G401.6 (cell line): ENCODE measurements at regions not wholly inside any gene's neighbourhood (a gene's known extent, or its start where the extent isn't known, plus 50 kb on each side); places are given as distances from the start of the nearest gene placed in this dataset.

Experiments used
- FAIRE-seq: peaks from 2 replicates; lab custom pipeline; 2012; peaks lifted over from hg19 to GRCh38; lab: Jason Lieb, UNC

- FAIRE-seq = no peak
These were observed 202.1 kb upstream of the TNP1 start for GRCh38 chr2:217061916-217062505.

- FAIRE-seq = no peak
These were observed 201.2 kb upstream of the TNP1 start for GRCh38 chr2:217060951-217061547.

DNA sequence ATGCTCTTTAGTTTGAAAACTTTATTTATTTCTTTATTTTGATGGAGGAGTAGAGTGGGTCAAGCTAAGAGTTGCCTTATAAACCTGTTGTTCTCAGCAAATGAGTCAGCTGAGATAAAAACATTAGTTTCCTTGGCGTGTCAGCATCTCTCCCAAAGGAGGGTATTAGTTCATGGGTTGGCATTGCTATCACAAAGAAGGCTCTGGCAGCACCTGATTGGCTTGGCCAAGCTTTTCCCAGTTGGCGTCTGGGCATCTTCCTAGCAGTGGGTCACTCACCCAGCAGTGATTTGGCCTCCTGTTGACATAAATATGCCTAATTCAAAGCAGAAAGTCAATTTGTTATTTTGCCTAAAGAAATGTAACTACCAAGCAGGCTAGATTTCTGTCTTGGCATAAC, 200.7 kb upstream of the TNP1 start:
- no peak for FAIRE-seq

DNA sequence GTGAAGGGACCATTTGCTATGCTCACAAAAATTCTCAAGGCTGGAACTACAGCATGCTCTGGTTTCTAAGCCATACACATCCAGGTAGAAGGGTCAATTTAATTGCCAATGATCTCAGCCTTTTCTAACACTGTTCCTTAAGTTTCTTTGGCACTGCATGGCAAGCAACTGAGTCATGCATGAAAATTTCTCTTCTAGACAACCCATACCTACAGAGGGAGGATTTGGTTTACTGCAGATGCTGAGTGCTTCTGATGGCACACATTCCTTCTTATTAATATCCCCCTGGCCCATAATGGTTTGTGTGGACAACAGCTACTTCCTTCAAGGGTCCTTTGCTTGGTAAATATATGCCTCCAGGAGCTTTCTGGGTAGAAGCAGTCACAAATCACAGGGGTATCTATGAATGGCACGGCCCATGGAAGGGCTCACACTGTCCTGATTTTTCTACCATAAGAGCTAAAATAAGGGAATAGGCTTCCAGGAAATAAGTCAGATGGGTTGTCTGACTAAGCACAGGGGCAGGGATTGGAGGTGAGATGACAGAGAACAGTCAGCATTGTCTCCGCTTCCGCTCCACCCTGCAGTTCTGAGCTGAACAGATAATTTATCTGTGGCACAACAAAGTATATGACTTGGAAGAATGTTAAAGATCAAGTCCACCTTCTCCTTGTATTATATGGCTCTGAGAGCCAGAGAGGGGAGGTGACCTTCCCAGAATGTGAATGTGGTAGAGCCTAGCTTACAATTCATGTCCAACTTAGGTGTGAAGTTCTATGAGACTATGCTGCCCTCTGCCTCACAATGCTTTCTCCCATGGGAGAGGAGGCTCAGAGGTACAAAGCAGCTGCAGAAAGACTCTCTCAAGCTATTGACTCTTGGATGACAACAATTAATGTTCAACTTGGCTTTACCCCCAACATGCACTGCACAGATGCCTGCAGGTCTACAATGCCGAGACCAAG, 199.2 kb upstream of the TNP1 start:
- no peak for FAIRE-seq

GRCh38 chr2:217057773-217058172, 197.9 kb upstream of the TNP1 start:
- no peak for FAIRE-seq

DNA sequence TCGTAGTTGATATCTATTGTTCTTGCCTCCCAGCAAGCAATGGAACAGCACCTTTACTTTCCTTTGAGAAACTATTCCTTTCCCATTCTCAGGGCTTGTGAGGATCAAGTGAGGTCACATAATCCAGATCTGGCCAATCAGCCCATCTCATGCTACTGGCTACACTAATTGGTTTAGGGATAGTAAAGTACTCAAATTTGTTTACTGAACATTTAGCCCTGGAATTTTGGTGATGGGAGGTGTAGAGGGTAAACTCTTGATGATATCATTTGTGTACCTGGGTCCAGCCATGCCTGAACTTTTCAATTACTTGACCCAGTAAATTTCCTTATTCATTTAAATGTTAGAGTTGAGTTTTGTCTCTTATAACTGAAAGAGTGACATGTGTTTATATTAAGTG, 195.8 kb upstream of the TNP1 start:
- FAIRE-seq = no peak

DNA sequence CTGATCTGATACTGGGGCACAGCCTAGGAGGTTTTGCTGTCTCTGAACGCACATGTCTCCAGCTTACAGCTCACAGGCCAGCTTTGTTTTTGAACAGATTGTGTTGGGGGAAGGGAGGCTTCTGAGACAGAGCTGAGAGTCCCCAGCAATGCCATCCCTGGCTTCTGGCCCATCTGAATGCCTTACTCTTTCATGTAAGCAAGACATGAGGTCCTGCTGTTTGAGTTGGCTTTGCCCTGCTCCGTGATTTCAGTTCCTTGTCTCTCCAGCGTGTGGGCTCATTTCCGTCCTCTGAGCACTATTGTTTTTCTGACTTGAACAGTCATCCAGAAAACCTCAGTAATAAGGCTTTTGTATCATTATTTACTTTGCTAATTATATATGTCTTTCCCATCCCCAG, 194.9 kb upstream of the TNP1 start:
- no peak for FAIRE-seq

GRCh38 chr2:217052856-217053577, 193.2 kb upstream of the TNP1 start:
- no peak for FAIRE-seq

DNA sequence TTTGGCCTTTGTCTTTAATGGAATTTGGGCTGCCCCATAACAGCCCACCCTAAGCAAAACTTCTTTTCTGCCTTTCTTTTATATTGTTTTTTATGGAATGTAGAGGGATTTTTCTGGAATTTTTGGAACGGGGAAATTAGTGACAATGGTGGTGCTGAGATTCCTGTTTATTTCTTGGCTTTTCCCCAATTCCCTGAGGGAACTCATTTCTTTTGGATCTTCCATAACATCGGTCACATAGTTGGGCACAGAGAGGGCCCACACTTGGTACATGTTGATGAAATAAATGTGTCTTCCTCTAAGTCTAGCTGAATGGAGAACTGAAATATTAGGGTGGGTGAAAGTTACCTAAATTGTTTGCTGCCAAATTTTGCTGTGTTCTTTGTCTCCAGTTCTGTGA, 191.6 kb upstream of the TNP1 start:
- no peak for FAIRE-seq

DNA sequence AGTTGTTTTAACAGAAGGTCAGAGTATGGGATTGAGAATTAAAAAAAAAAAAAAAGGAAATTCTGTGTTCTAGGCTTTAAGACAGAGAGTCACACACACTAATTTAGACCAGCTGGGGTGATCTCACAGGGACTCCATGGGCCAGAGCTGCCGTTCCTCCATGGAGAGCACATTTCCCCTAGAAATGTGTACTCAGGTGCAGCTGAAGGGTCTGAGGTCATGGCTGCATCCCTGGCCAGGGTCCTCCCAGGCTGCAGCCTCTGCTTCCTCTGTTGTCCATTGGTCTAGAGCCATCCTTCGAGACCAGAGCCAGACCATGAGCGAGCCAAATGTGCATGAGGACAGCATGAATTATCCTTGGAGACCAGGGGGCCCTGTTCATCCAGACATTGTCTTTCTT, 190.1 kb upstream of the TNP1 start:
- FAIRE-seq = no peak

DNA sequence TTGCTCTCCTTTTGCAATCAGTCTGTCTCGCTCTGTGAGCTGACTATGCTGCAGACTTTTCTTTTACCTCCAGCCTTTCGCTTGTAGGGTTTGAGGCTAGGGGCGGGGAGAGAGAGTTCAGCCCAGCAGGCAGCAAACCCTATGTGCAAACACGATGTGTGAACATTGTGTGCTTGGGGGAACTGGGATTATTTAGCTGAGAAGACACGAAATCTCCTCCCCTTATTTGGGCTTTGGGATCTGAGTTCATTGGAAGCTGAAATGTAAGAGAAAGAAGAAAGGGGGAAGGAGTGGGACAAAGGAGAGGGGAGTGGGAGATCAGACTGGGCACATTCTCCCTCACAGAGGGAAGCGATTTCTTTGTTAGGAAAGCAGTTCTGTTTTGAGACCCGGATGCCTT, 189.6 kb upstream of the TNP1 start:
- FAIRE-seq = no peak

DNA sequence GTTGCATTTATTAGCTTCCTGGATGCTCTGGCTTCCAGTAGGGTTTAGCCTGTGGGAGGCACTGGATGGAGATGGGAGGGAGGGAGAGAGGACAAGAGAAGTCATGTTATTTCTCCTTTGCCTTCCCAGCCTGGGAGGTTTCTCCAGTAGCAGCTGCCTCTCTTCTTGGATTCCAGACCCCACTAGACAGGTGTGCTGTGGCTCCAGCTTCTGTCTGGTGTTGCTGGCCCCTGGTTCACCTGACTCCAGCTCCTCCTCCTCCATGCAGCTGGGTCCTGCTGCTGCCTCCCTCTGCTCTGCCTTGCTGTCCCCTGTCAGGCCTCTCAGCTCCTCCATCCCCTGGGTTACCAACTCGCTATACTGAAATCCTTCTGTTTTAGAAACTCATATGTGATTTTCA, 188.9 kb upstream of the TNP1 start:
- FAIRE-seq = no peak

GRCh38 chr2:217047631-217048030, 187.8 kb upstream of the TNP1 start:
- FAIRE-seq = no peak

DNA sequence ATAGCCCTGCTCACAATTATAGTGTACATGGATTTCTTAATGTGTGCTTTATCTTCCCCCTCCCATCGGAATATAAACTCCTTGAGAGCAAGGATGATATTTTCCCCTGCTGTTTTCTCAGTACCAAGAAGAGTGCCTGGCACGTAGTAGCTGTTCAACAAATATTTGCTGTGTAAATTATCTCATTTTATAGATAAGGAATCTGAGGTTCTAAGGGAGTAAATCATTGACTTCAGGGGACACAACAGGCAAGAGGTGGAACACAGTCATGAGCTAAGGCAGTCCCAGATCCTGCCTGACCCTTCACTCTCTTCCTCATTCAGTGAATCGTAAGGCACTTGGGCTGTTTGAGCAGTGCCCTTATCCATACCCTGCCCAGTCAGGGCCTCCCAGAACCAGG, 187.3 kb upstream of the TNP1 start:
- FAIRE-seq = no peak

DNA sequence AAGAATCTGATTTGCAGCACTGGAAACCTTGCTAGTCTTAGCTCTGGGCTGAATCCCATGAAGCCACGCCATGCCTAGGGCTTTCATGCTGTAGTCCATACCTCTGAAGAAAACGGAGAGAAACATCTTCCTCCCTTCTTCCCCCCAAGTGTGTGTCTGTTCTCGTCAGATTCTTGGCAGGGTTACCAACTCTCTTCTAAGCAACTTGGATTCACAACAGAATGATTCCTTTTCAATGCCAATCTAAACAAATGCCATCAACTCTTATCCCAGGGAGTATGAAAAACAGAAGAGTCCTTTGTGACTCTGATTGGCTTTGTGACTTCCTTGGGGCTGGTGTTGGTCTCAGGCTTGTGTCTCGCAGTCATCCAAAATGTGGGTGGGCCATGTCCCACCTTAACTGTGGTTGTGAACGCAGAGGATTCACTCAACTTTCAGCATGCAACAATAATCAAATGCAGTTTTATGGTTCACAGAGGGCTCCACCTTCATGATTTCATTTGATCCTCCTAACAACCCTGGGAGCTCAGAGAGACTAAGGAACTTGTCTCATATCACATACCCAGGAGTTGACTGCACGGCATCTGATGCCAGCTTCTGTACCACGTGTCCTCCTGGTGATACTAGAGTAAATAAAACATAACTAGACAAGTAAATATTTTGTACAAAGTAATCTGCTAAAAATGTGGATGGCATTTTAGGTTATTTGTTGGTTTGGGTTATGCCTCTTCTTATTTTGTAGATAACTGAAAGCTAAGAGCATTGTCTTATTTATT, 186.0 kb upstream of the TNP1 start:
- FAIRE-seq = no peak

GRCh38 chr2:217040099-217040498, 180.2 kb upstream of the TNP1 start:
- FAIRE-seq = no peak

- no peak for FAIRE-seq
These were observed 178.1 kb upstream of the TNP1 start for GRCh38 chr2:217038001-217038400.

DNA sequence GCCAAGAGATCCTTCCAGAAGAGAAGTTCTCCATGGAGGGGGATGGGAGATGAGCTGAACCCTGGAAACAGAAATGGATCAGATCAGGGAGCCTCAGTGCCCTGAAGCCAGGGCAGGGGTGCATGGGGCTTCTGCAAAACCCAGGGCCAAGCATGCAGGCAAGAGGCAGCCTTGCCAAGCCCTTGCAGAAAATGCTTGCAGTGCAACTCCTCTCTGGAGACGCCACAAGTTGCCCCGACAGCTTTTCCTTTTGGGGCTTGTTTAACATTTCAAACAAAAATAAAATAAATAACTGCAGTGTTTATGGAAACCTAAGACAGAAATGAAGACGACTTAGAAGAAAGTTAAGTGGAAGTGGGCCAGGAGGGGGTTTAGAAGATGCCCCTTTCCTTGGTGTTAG, 177.5 kb upstream of the TNP1 start:
- FAIRE-seq = no peak

DNA sequence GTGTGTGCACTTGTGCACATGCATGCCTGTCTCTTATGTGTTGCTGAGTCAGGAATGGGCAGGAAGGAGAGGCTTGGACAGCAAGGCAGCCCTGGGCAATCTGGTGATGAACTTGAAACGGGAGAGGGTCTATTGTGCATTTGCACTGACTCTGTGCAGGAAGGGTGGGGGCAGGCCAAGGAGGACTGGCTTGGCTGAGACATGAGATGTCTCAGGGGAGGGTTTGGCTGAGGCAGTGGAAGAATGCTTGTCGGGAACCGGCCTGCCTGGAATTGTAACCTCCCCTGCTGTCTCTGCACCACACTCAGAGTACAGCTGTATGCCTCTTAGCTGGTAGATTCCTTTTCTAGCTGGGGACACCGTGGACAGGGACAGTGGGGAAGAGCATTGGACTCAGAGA, 176.1 kb upstream of the TNP1 start:
- no peak for FAIRE-seq

- no peak for FAIRE-seq
These were observed 173.3 kb upstream of the TNP1 start for GRCh38 chr2:217033186-217033585.

DNA sequence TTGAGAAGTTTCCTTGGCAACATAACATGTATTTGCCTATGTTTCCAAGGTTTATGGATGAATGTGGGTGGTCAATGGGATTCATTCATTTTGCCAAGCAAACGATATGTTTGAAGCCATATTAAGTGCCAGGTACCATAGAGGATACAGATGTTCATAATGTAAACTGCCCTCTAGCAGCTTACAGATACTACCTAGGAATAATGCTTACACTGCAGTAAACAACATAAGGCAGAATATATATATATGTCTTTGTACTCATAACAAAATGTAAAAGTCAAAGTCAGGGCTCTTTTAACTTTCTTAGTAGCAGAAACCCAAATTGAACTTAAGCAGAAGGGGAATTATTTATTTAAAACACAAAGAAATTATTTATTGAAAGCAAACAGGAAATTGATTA, 171.6 kb upstream of the TNP1 start:
- FAIRE-seq = no peak

DNA sequence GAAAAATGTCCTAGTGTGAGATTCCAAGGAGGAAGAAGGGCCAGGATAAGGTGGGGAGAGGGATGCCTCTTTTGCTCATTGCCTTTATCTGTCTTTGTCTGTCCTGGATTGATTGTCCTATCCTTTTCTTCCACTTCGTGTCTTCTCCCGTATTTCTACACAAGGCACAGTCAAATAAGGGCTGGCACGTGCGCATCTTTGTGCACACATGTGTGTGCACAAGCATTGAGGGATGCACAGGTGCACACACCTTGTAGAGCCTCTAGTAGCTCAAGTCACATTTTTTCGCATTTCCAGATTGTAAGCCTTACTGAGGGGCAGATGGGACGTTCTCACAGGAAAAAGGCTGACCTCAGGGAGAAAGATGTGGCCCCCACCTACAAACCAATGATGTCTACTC, 170.2 kb upstream of the TNP1 start:
- no peak for FAIRE-seq
